ENCODE measurements at regions not wholly inside any gene's neighbourhood (a gene's known extent, or its start where the extent isn't known, plus 50 kb on each side); places are given as distances from the start of the nearest gene placed in this dataset.

- dilution Hi-C loops (cut with MboI; ENCODE audit: extremely low pct_ligation_motif_present, low sequenced_read_pairs) = no loop called here
- Histone ChIP-seq H3K4me3 (replicated peaks in 1 of 3; ENCODE audit: insufficient read depth in 1 of 3, low read depth in 1 of 3, low read length in 3 of 3) (no peak overlapping the region), H4K20me1 (replicated peaks; ENCODE audit: control insufficient read depth, extremely low read depth, insufficient read depth, low read length) (no peaks in the 10 kb centered on the region), H3K27me3 (ENCODE audit: control insufficient read depth in 2 of 2, insufficient read depth in 2 of 2, low read length in 2 of 2) (no peaks in the 10 kb centered on the region), H2AFZ (ENCODE audit: low read depth, low read length) (no peak overlapping the region), H3K36me3 (ENCODE audit: control insufficient read depth in 2 of 2, extremely low read depth in 1 of 2, insufficient read depth in 2 of 2, low read length in 2 of 2) (no peaks in the 10 kb centered on the region), H3K4me1 (ENCODE audit: control insufficient read depth, extremely low read depth, insufficient read depth, low read length) (no peaks in the 10 kb centered on the region), H3K9me1 (replicated peaks; ENCODE audit: control insufficient read depth, extremely low read depth, insufficient read depth, low read length) (no peaks in the 10 kb centered on the region), H3K79me2 (ENCODE audit: control insufficient read depth, insufficient read depth, low read length) (no peaks in the 10 kb centered on the region), H3K9me3 (replicated peaks; ENCODE audit: control insufficient read depth, insufficient read depth, low read length) (no peaks in the 10 kb centered on the region), H3K9ac (replicated peaks; ENCODE audit: extremely low read depth, insufficient read depth, low read length) (no peak overlapping the region), H3K27ac (ENCODE audit: insufficient read depth, low read depth, low read length) (no peak overlapping the region), H3K4me2 (ENCODE audit: insufficient read depth, low read length) (no peak overlapping the region)
- DNase-seq (ENCODE audit: low read depth, low spot score) (no peak), FAIRE-seq (no peak)
- ChIA-PET POLR2A (no interaction called here), CTCF (no interaction called here)
- TF ChIP-seq GATA2 (IDR thresholded peaks at IDR 0.05; ENCODE audit: insufficient read depth, insufficient read length, low read depth, low read length) (no peak), CTCF (IDR thresholded peaks at IDR 0.05; ENCODE audit: extremely low read depth in 1 of 2, insufficient read depth in 1 of 2, low read depth in 1 of 2, low read length in 2 of 2) (no peak), POLR2A (IDR thresholded peaks at IDR 0.05; ENCODE audit: low read depth, low read length) (no peak), POLR2AphosphoS5 (IDR thresholded peaks at IDR 0.05; ENCODE audit: insufficient read depth, low read depth, low read length) (no peak), EZH2 (IDR thresholded peaks at IDR 0.05; ENCODE audit: borderline replicate concordance, low read depth, low read length, severe bottlenecking) (no peak), JUN (IDR thresholded peaks at IDR 0.05; ENCODE audit: borderline replicate concordance, insufficient read depth, insufficient read length, low read depth) (no peak), MYC (IDR thresholded peaks at IDR 0.05; ENCODE audit: low read depth, low read length) (no peak), FOS (IDR thresholded peaks at IDR 0.05; ENCODE audit: borderline replicate concordance, insufficient read depth, low read length) (no peak)
- TF ChIP-seq, protein P1, sequence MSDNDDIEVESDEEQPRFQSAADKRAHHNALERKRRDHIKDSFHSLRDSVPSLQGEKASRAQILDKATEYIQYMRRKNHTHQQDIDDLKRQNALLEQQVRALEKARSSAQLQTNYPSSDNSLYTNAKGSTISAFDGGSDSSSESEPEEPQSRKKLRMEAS (IDR thresholded peaks at IDR 0.05; ENCODE audit: insufficient read depth, insufficient read length) = no peak
- intact Hi-C loops (cut with micrococcal nuclease) = no loop called here
- no TSS peak for BruUV-seq (replicated peaks)
Observed at GRCh38 chr5:111960476-111961215, 203.7 kb upstream of the NREP start.
